ENCODE measurements at regions not wholly inside any gene's neighbourhood (a gene's known extent, or its start where the extent isn't known, plus 50 kb on each side); places are given as distances from the start of the nearest gene placed in this dataset.

GRCh38 chr7:36082910-36083309, 70.1 kb upstream of the EEPD1 start:
- TF ChIP-seq CTCF (IDR thresholded peaks at IDR 0.05) = no peak
- TF ChIP-seq POLR2A (IDR thresholded peaks at IDR 0.05) = no peak
